SU-DHL-6 (cell line): ENCODE measurements at regions not wholly inside any gene's neighbourhood (a gene's known extent, or its start where the extent isn't known, plus 50 kb on each side); places are given as distances from the start of the nearest gene placed in this dataset.

ENCODE experiments used
- H2AFZ ChIP-seq: fragments of 200-600 bp; sonication (generic); 2 replicates; pipeline ENCODE4 v1.6.1; 2014; ENCODE audit warnings: low read depth, mild to moderate bottlenecking, moderate library complexity, mixed read lengths, antibody characterized with exemption, low read length; ENCODE audit not compliant: severe bottlenecking
- H3F3A ChIP-seq: fragments of 200-600 bp; shearing (Covaris generic); 2 replicates; pipeline ENCODE4 v1.6.0; 2016; ENCODE audit warnings: antibody characterized with exemption, mild to moderate bottlenecking; ENCODE audit not compliant: insufficient read depth
- H3K27ac ChIP-seq: fragments of 200-600 bp; sonication (generic); 2 replicates; pipeline ENCODE4 v1.5.1; 2016; ENCODE audit warnings: low read depth, mild to moderate bottlenecking, low read length, moderate library complexity, mixed read lengths
- H3K27me3 ChIP-seq: fragments of 200-600 bp; sonication (generic), shearing (Covaris generic); 2 replicates; pipeline ENCODE4 v1.6.0; 2014; ENCODE audit warnings: mild to moderate bottlenecking, low read length
- H3K36me3 ChIP-seq: fragments of 200-600 bp; sonication (generic); 2 replicates; pipeline ENCODE4 v1.6.1; 2014; ENCODE audit warnings: mild to moderate bottlenecking, low read length, mixed read lengths
- H3K4me2 ChIP-seq: fragments of 300-600, 200-600 bp; shearing (Covaris generic), sonication (generic); 2 replicates; pipeline ENCODE4 v1.6.0; 2014; ENCODE audit warnings: low read length, low read depth, mild to moderate bottlenecking; ENCODE audit not compliant: poor library complexity, severe bottlenecking
- H3K4me3 ChIP-seq: fragments of 200-600 bp; sonication (generic); 2 replicates; pipeline ENCODE4 v1.5.1; 2014; ENCODE audit warnings: antibody characterized with exemption, low read length, mild to moderate bottlenecking, mixed read lengths; ENCODE audit not compliant: insufficient read depth, poor library complexity, severe bottlenecking
- H3K79me2 ChIP-seq: fragments of 200-600 bp; sonication (generic); 2 replicates; pipeline ENCODE4 v1.6.1; 2014; ENCODE audit warnings: mild to moderate bottlenecking, low read length, moderate library complexity; ENCODE audit not compliant: insufficient read depth
- H3K9ac ChIP-seq: fragments of 200-600 bp; sonication (generic); 2 replicates; pipeline ENCODE4 v1.7.0; 2014; ENCODE audit warnings: mild to moderate bottlenecking, low read length
- H3K9me2 ChIP-seq: fragments of 200-600 bp; sonication (generic); replicated peaks from 2 replicates; pipeline ENCODE4 v1.6.1; 2014; ENCODE audit warnings: low read length; ENCODE audit not compliant: insufficient read depth
- H3K9me3 ChIP-seq: fragments of 200-600 bp; sonication (generic); 2 replicates; pipeline ENCODE4 v1.6.1; 2014; ENCODE audit warnings: low read length, mixed read lengths; ENCODE audit not compliant: insufficient read depth
- H4K20me1 ChIP-seq: fragments of 200-600 bp; sonication (generic); 2 replicates; pipeline ENCODE4 v1.6.1; 2014; ENCODE audit warnings: low read depth, mild to moderate bottlenecking, antibody characterized with exemption, low read length, moderate library complexity, mixed read lengths
- EZH2phosphoT487 ChIP-seq: fragments of 200-600 bp; sonication (generic), shearing (Covaris generic); conservative IDR thresholded peaks from 2 replicates; pipeline ENCODE4 v1.6.1; 2018; ENCODE audit warnings: mild to moderate bottlenecking, antibody characterized with exemption, low read length, moderate library complexity, mixed read lengths
- TF ChIP-seq, protein P1 (sequence below): fragments of 200-600 bp; sonication (generic); IDR thresholded peaks from one replicate; pipeline ENCODE4 v1.5.1; 2017; ENCODE audit warnings: antibody characterized with exemption, mild to moderate bottlenecking, low read length, moderate library complexity; ENCODE audit not compliant: insufficient read depth, poor library complexity, severe bottlenecking

DNA sequence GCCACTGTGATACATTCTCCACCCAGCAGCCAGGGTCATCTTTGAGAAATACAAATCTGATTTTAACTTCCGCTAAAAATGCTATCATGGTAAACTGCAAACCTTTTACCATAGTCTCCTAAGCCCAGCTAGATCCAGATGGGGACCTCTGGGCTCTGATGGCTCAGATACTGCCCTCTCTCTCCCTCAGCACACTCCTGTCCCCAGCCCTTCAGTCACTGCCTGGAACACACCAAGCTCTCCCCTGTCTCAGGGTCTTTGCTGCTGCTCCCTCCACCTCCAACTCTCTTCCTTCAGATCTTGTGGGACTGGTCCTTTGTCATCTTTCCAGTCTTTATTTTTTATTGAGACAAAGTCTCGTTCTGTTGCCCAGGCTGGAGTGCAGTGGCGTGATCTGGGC is 65.1 kb downstream of the SPRY4 start:
- Histone ChIP-seq H3K4me3 (no peak overlapping the region), H4K20me1 (no peaks in the 10 kb centered on the region), H3K36me3 (no peaks in the 10 kb centered on the region), H2AFZ (no peak overlapping the region), H3F3A (no peaks in the 10 kb centered on the region), H3K27ac (no peak overlapping the region), H3K27me3 (no peaks in the 10 kb centered on the region), H3K4me2 (no peak overlapping the region), H3K9me2 (0 out of 2 replicates have a peak, but pooled peaks cover 3% of the 10 kb centered on the region), H3K9ac (no peak overlapping the region), H3K9me3 (no peaks in the 10 kb centered on the region), H3K79me2 (no peaks in the 10 kb centered on the region)
- TF ChIP-seq, protein P1, sequence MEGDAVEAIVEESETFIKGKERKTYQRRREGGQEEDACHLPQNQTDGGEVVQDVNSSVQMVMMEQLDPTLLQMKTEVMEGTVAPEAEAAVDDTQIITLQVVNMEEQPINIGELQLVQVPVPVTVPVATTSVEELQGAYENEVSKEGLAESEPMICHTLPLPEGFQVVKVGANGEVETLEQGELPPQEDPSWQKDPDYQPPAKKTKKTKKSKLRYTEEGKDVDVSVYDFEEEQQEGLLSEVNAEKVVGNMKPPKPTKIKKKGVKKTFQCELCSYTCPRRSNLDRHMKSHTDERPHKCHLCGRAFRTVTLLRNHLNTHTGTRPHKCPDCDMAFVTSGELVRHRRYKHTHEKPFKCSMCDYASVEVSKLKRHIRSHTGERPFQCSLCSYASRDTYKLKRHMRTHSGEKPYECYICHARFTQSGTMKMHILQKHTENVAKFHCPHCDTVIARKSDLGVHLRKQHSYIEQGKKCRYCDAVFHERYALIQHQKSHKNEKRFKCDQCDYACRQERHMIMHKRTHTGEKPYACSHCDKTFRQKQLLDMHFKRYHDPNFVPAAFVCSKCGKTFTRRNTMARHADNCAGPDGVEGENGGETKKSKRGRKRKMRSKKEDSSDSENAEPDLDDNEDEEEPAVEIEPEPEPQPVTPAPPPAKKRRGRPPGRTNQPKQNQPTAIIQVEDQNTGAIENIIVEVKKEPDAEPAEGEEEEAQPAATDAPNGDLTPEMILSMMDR, result no peak
- TF ChIP-seq EZH2phosphoT487, result no peak

DNA sequence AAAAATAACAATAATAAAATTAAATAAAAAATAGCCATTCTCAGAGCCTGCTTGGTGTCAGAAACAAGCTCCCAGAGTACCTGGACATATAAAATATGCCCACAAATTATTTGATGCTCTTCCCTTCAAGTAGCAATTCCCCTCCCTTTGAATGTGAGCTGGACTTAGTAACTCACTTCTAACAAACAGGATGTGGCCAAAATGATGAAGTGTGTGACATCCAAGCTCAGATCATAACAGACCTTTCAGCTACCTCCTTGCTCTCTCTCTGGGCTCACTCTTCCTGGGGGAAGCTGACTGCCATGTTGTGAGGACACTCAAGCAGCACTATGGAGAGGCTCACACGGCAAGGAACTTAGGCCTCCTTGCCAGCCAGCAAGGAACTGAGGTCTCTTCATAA is 69.0 kb downstream of the SPRY4 start:
- no peak overlapping the region for H3K9ac ChIP-seq
- H3F3A ChIP-seq, result no peaks in the 10 kb centered on the region
- H3K27me3 ChIP-seq, result no peaks in the 10 kb centered on the region
- H3K79me2 ChIP-seq, result no peaks in the 10 kb centered on the region
- H3K27ac ChIP-seq, result no peak overlapping the region
- TF ChIP-seq EZH2phosphoT487, result no peak
- TF ChIP-seq, protein P1, result no peak
- no peak overlapping the region for H3K4me2 ChIP-seq
- no peaks in the 10 kb centered on the region for H3K36me3 ChIP-seq
- H2AFZ ChIP-seq, result no peak overlapping the region
- no peaks in the 10 kb centered on the region for H4K20me1 ChIP-seq
- no peak overlapping the region for H3K4me3 ChIP-seq
- 0 out of 2 replicates have a peak, but pooled peaks cover 3% of the 10 kb centered on the region for H3K9me2 ChIP-seq
- H3K9me3 ChIP-seq, result no peaks in the 10 kb centered on the region

DNA sequence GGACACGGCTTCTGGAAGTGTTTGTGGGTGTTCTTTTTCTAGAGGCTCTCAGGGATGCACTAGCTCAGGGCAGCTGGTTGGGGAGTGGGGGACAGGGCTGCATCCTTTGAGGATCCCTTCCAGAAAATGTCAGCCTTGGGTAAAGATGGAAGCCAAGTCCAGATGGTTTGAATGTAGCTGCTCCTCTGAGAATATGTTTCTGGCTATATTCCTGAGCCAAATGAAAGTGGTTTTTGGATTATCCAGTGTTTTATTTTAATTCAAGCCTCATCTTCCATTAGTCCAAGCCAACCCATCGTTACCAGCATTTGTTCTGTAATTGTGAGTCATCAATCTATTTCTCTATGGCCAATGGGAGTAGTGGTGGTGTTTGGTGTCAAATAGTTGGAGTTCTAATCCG is 70.4 kb downstream of the SPRY4 start:
- Histone ChIP-seq H3K27me3 (no peaks in the 10 kb centered on the region), H4K20me1 (no peaks in the 10 kb centered on the region), H3K4me2 (no peak overlapping the region), H3K36me3 (no peaks in the 10 kb centered on the region), H3F3A (no peaks in the 10 kb centered on the region), H3K9me2 (0 out of 2 replicates have a peak, but pooled peaks cover 3% of the 10 kb centered on the region), H3K9ac (no peak overlapping the region), H3K4me3 (no peak overlapping the region), H3K9me3 (no peaks in the 10 kb centered on the region), H3K79me2 (no peaks in the 10 kb centered on the region), H3K27ac (no peak overlapping the region), H2AFZ (no peak overlapping the region)
- TF ChIP-seq, protein P1, result no peak
- no peak for TF ChIP-seq EZH2phosphoT487
